PC-3 (cell line): ENCODE measurements at regions not wholly inside any gene's neighbourhood (a gene's known extent, or its start where the extent isn't known, plus 50 kb on each side); places are given as distances from the start of the nearest gene placed in this dataset.

ENCODE experiments used
- ATAC-seq: fragments of 200-7000 bp; cut with Tn5 transposase; 2 replicates; pipeline ENCODE4 v1.9.1; 2020; ENCODE audit warnings: mild to moderate bottlenecking, moderate library complexity
- BruUV-seq: library from RNA; stranded (reverse); fragments of 400-500 nt; replicated peaks from 2 replicates; lab custom pipeline; 2021; lab: Mats Ljungman, UMichigan
- CTCF ChIA-PET: fragments of 300-600 bp; sonication (Branson Sonifier 250); formaldehyde crosslinking; loops from one replicate; lab custom pipeline; 2022; ENCODE audit warnings: antibody characterized with exemption; lab: Charles Lee
- POLR2A ChIA-PET: fragments of 300-600 bp; sonication (Branson Sonifier 250); formaldehyde crosslinking; loops from one replicate; lab custom pipeline; 2022; ENCODE audit warnings: antibody characterized with exemption; ENCODE audit not compliant: unreplicated experiment; lab: Charles Lee
- DNase-seq: peaks from one replicate; pipeline ENCODE4 v3.0.0-alpha.2; 2015
- H2AFZ ChIP-seq: fragments of 300-600 bp; sonication (generic); 2 replicates; pipeline ENCODE4 v1.6.0; 2016; ENCODE audit warnings: antibody characterized with exemption, low read length
- H3F3A ChIP-seq: fragments of 300-600 bp; sonication (generic); one replicate; pipeline ENCODE4 v1.6.0; 2017; ENCODE audit warnings: antibody characterized with exemption, low read length, control low read depth, mild to moderate bottlenecking; ENCODE audit not compliant: unreplicated experiment
- H3K27ac ChIP-seq: fragments of 300-600 bp; sonication (generic); 2 replicates; pipeline ENCODE4 v1.5.1; 2016; ENCODE audit warnings: mild to moderate bottlenecking, low read length
- H3K27me3 ChIP-seq: fragments of 300-600 bp; sonication (generic); 2 replicates; pipeline ENCODE4 v1.6.1; 2016; ENCODE audit warnings: low read length, mixed read lengths
- H3K36me3 ChIP-seq: fragments of 300-600 bp; sonication (generic); 2 replicates; pipeline ENCODE4 v1.6.1; 2016; ENCODE audit warnings: low read depth, mixed run types, low read length, mixed read lengths
- H3K4me1 ChIP-seq: fragments of 300-600 bp; sonication (generic); 2 replicates; pipeline ENCODE4 v1.5.1; 2016; ENCODE audit warnings: low read length; ENCODE audit not compliant: insufficient read depth
- H3K4me2 ChIP-seq: fragments of 300-600 bp; sonication (generic); 2 replicates; pipeline ENCODE4 v1.6.0; 2016; ENCODE audit warnings: low read length
- H3K4me3 ChIP-seq: fragments of 300-600 bp; sonication (generic); 2 replicates; pipeline ENCODE4 v1.5.1; 2016; ENCODE audit warnings: mild to moderate bottlenecking, low read length, mixed read lengths
- H3K79me2 ChIP-seq: fragments of 300-600 bp; sonication (generic); 2 replicates; pipeline ENCODE4 v1.6.1; 2017; ENCODE audit warnings: low read length, mixed read lengths
- H3K9ac ChIP-seq: fragments of 300-600 bp; sonication (generic); 2 replicates; pipeline ENCODE4 v1.6.0; 2016; ENCODE audit warnings: mild to moderate bottlenecking, low read length
- H3K9me2 ChIP-seq: fragments of 300-600 bp; sonication (generic); replicated peaks from 2 replicates; pipeline ENCODE4 v1.6.1; 2016; ENCODE audit warnings: mixed run types, low read length, mixed read lengths
- H3K9me3 ChIP-seq: fragments of 300-600 bp; sonication (generic); 2 replicates; pipeline ENCODE4 v1.6.1; 2016; ENCODE audit warnings: low read length, mixed read lengths
- H4K20me1 ChIP-seq: fragments of 300-600 bp; sonication (generic); 2 replicates; pipeline ENCODE4 v1.6.1; 2016; ENCODE audit warnings: low read length, mixed read lengths
- CTCF ChIP-seq: fragments of 300-600 bp; sonication (generic); conservative IDR thresholded peaks from 2 replicates; pipeline ENCODE4 v1.5.1; 2017; ENCODE audit warnings: antibody characterized with exemption, low read depth, mild to moderate bottlenecking, low read length
- EZH2 ChIP-seq: fragments of 300-600 bp; sonication (generic); IDR thresholded peaks from one replicate; pipeline ENCODE4 v1.6.1; 2017; ENCODE audit warnings: antibody characterized with exemption, mild to moderate bottlenecking, low read length; ENCODE audit not compliant: unreplicated experiment
- EZH2phosphoT487 ChIP-seq: fragments of 300-600 bp; sonication (generic); IDR thresholded peaks from 2 replicates; pipeline ENCODE4 v1.6.1; 2018; ENCODE audit warnings: mild to moderate bottlenecking, antibody characterized with exemption, low read length, borderline replicate concordance
- intact Hi-C: fragments of 100-400 bp; cut with micrococcal nuclease; formaldehyde crosslinking; loops from 2 replicates; pipeline ENCODE4 v1.9.0; 2023

- no peaks in the 10 kb centered on the region for H3F3A ChIP-seq
- no peaks in the 10 kb centered on the region for H3K9me2 ChIP-seq
- no peaks in the 10 kb centered on the region for H3K9me3 ChIP-seq
- TF ChIP-seq CTCF (peak; percentile 84), EZH2phosphoT487 (no peak), EZH2 (no peak)
- H3K27me3 ChIP-seq, result no peaks in the 10 kb centered on the region
- peak; percentile 77 for DNase-seq
- no peaks in the 10 kb centered on the region for H3K4me1 ChIP-seq
- POLR2A ChIA-PET, result interaction anchor here (0.7 kb wide), 1 partner anchor 540 kb away, joined by 4 read pairs; no protein-coding TSS in a partner anchor
- no peaks in the 10 kb centered on the region for H4K20me1 ChIP-seq
- H3K79me2 ChIP-seq, result no peaks in the 10 kb centered on the region
- intact Hi-C loops, result loop anchor here (1.0 to 10.0 kb wide), 6 partner anchors 109 to 1048 kb away; partner anchors contain the start of gene THBS1
- no peak overlapping the region for H2AFZ ChIP-seq
- no peak overlapping the region for H3K4me3 ChIP-seq
- peak; percentile 97 for ATAC-seq
- no peaks in the 10 kb centered on the region for H3K36me3 ChIP-seq
- BruUV-seq, result no TSS peak
- no peak overlapping the region for H3K27ac ChIP-seq
- no peak overlapping the region for H3K9ac ChIP-seq
- H3K4me2 ChIP-seq, result no peak overlapping the region
- CTCF ChIA-PET, result interaction anchor here (0.5 to 1.0 kb wide), 3 partner anchors 8 to 796 kb away, joined by 3 to 5 read pairs (median 3); no protein-coding TSS in a partner anchor
Observed at GRCh38 chr15:38707802-38708671, 143.4 kb upstream of the RASGRP1 start.

- Histone ChIP-seq H3K27me3 (no peaks in the 10 kb centered on the region), H3K36me3 (no peaks in the 10 kb centered on the region), H3K27ac (no peak overlapping the region), H3K4me3 (no peak overlapping the region), H3K79me2 (no peaks in the 10 kb centered on the region), H2AFZ (no peak overlapping the region), H3F3A (no peaks in the 10 kb centered on the region), H3K9me3 (no peaks in the 10 kb centered on the region), H3K4me2 (no peak overlapping the region), H3K9me2 (no peaks in the 10 kb centered on the region), H3K4me1 (no peaks in the 10 kb centered on the region), H3K9ac (no peak overlapping the region), H4K20me1 (no peaks in the 10 kb centered on the region)
- TF ChIP-seq EZH2phosphoT487 (no peak), CTCF (no peak), EZH2 (no peak)
- no TSS peak for BruUV-seq
- no peak for ATAC-seq
- no peak for DNase-seq
- POLR2A ChIA-PET, result interaction anchor here (0.6 kb wide), 1 partner anchor 322 kb away, joined by 3 read pairs; no protein-coding TSS in a partner anchor
- CTCF ChIA-PET, result no interaction called here
- intact Hi-C loops, result loop anchor here (1.0 to 10.0 kb wide), 6 partner anchors 108 to 1048 kb away; partner anchors contain the start of gene THBS1
Observed at GRCh38 chr15:38708672-38709180, 144.1 kb upstream of the RASGRP1 start.
